Panc1 (cell line): ENCODE measurements at regions not wholly inside any gene's neighbourhood (a gene's known extent, or its start where the extent isn't known, plus 50 kb on each side); places are given as distances from the start of the nearest gene placed in this dataset.
"Not testable (repeated sequence)": the region's sequence is repeated elsewhere in the genome, so short reads cannot be mapped to it uniquely, and the experiment has no call there.

Experiments used
- CTCF ChIP-seq: fragments of 450-650 bp; IDR thresholded peaks from 2 replicates; pipeline ENCODE4 v1.5.1; 2017; ENCODE audit warnings: mild to moderate bottlenecking
- POLR2AphosphoS5 ChIP-seq: IDR thresholded peaks from 2 replicates; pipeline ENCODE4 v1.6.1; 2012; ENCODE audit warnings: mild to moderate bottlenecking, low read depth, low read length, moderate library complexity

- TF ChIP-seq POLR2AphosphoS5: not testable (repeated sequence)
- peak; percentile 15; the same call in 1 of the 2 replicates for TF ChIP-seq CTCF
Measured at GRCh38 chr3:91442063-91442462, 2334.6 kb downstream of the EPHA3 start.
